Neural cell (in vitro differentiated cells): ENCODE measurements at regions not wholly inside any gene's neighbourhood (a gene's known extent, or its start where the extent isn't known, plus 50 kb on each side); places are given as distances from the start of the nearest gene placed in this dataset.

Experiments
- CTCF ChIP-seq: fragments of 450-650 bp; IDR thresholded peaks from 2 replicates; pipeline ENCODE4 v1.5.1; 2014; ENCODE audit warnings: antibody characterized with exemption, mild to moderate bottlenecking, moderate library complexity; ENCODE audit not compliant: poor library complexity, severe bottlenecking
- EZH2 ChIP-seq: fragments of 200-600, 300-800 bp; shearing (Covaris generic), sonication (generic); IDR thresholded peaks from 2 replicates; pipeline ENCODE4 v1.6.1; 2014; ENCODE audit warnings: antibody characterized with exemption, low read length, borderline replicate concordance, mild to moderate bottlenecking; ENCODE audit not compliant: insufficient read depth, poor library complexity, severe bottlenecking
- POLR2AphosphoS5 ChIP-seq: IDR thresholded peaks from 2 replicates; pipeline ENCODE4 v1.6.1; 2012
- TAF1 ChIP-seq: IDR thresholded peaks from 2 replicates; pipeline ENCODE4 v1.6.1; 2012; ENCODE audit warnings: low read depth

- TF ChIP-seq CTCF: no peak
- no peak for TF ChIP-seq POLR2AphosphoS5
- no peak for TF ChIP-seq TAF1
- no peak for TF ChIP-seq EZH2
These were observed 311.8 kb downstream of the UTP18 start for GRCh38 chr17:51572115-51572514.
